NT2/D1 (cell line): ENCODE measurements at regions not wholly inside any gene's neighbourhood (a gene's known extent, or its start where the extent isn't known, plus 50 kb on each side); places are given as distances from the start of the nearest gene placed in this dataset.

Source experiments
- DNase-seq: peaks from one replicate; pipeline ENCODE4 v3.0.0-alpha.2; 2011; ENCODE audit warnings: low read depth, low spot score
- H3K27me3 ChIP-seq: 2 replicates; pipeline ENCODE4 v1.6.0; 2011; ENCODE audit warnings: mild to moderate bottlenecking; ENCODE audit not compliant: insufficient read length, insufficient read depth
- H3K36me3 ChIP-seq: 2 replicates; pipeline ENCODE4 v1.6.1; 2011; ENCODE audit warnings: mild to moderate bottlenecking, low read length, mixed read lengths; ENCODE audit not compliant: insufficient read depth, insufficient read length
- H3K4me1 ChIP-seq: 2 replicates; pipeline ENCODE4 v1.5.1; 2011; ENCODE audit not compliant: insufficient read depth, insufficient read length
- H3K4me3 ChIP-seq: 2 replicates; pipeline ENCODE4 v1.5.1; 2011; ENCODE audit warnings: low read depth; ENCODE audit not compliant: insufficient read length
- H3K9ac ChIP-seq: 2 replicates; pipeline ENCODE4 v1.6.0; 2011; ENCODE audit warnings: low read depth; ENCODE audit not compliant: insufficient read length
- H3K9me3 ChIP-seq: 2 replicates; pipeline ENCODE4 v1.5.1; 2011; ENCODE audit warnings: mild to moderate bottlenecking, low read length; ENCODE audit not compliant: insufficient read depth
- SUZ12 ChIP-seq: IDR thresholded peaks from 2 replicates; pipeline ENCODE4 v1.6.1; 2011; ENCODE audit not compliant: insufficient read length, insufficient read depth; ENCODE audit errors: extremely low read depth
- YY1 ChIP-seq: IDR thresholded peaks from 2 replicates; pipeline ENCODE4 v1.6.1; 2011; ENCODE audit not compliant: insufficient read length, insufficient read depth
- ZNF274 ChIP-seq: IDR thresholded peaks from 2 replicates; pipeline ENCODE4 v1.6.1; 2011; ENCODE audit warnings: mild to moderate bottlenecking, low read depth, low read length

GRCh38 chrX:1911401-1912128 is 296.7 kb downstream of the ASMT start:
- H3K4me3 ChIP-seq: no peak overlapping the region
- peaks cover 23% of the 10 kb centered on the region for H3K27me3 ChIP-seq
- H3K9ac ChIP-seq: no peak overlapping the region
- peaks cover 3% of the 10 kb centered on the region for H3K4me1 ChIP-seq
- no peaks in the 10 kb centered on the region for H3K36me3 ChIP-seq
- TF ChIP-seq ZNF274: no peak
- no peak for TF ChIP-seq SUZ12
- no peak for TF ChIP-seq YY1
- H3K9me3 ChIP-seq: no peaks in the 10 kb centered on the region
- no peak for DNase-seq

GRCh38 chrX:1912193-1912592 is 297.3 kb downstream of the ASMT start:
- Histone ChIP-seq H3K27me3 (peaks cover 23% of the 10 kb centered on the region), H3K4me3 (no peak overlapping the region), H3K9me3 (no peaks in the 10 kb centered on the region), H3K9ac (no peak overlapping the region), H3K36me3 (no peaks in the 10 kb centered on the region), H3K4me1 (peaks cover 3% of the 10 kb centered on the region)
- TF ChIP-seq SUZ12: no peak
- no peak for TF ChIP-seq YY1
- no peak for TF ChIP-seq ZNF274
- no peak for DNase-seq

GRCh38 chrX:1914606-1915365 is 299.9 kb downstream of the ASMT start:
- no peak overlapping the region for H3K4me3 ChIP-seq
- no peaks in the 10 kb centered on the region for H3K36me3 ChIP-seq
- peaks cover 22% of the 10 kb centered on the region for H3K27me3 ChIP-seq
- TF ChIP-seq YY1 (no peak), ZNF274 (no peak), SUZ12 (no peak)
- H3K4me1 ChIP-seq: peaks cover 2% of the 10 kb centered on the region
- no peak for DNase-seq
- H3K9ac ChIP-seq: no peak overlapping the region
- no peaks in the 10 kb centered on the region for H3K9me3 ChIP-seq

- no peak for DNase-seq
- peaks cover 2% of the 10 kb centered on the region for H3K4me1 ChIP-seq
- H3K9ac ChIP-seq: no peak overlapping the region
- no peak overlapping the region for H3K4me3 ChIP-seq
- TF ChIP-seq ZNF274 (no peak), SUZ12 (no peak), YY1 (no peak)
- H3K27me3 ChIP-seq: no peaks in the 10 kb centered on the region
- H3K9me3 ChIP-seq: no peaks in the 10 kb centered on the region
- no peaks in the 10 kb centered on the region for H3K36me3 ChIP-seq
These were observed 303.9 kb downstream of the ASMT start for GRCh38 chrX:1918780-1919179.

- H3K9ac ChIP-seq: no peak overlapping the region
- H3K4me3 ChIP-seq: no peak overlapping the region
- H3K4me1 ChIP-seq: peaks cover 2% of the 10 kb centered on the region
- no peak for TF ChIP-seq SUZ12
- TF ChIP-seq YY1: no peak
- TF ChIP-seq ZNF274: no peak
- no peaks in the 10 kb centered on the region for H3K27me3 ChIP-seq
- no peaks in the 10 kb centered on the region for H3K36me3 ChIP-seq
- H3K9me3 ChIP-seq: no peaks in the 10 kb centered on the region
- peak; percentile 95 for DNase-seq
These were observed 310.2 kb downstream of the ASMT start for GRCh38 chrX:1925053-1925481.

GRCh38 chrX:1928805-1929204 is 313.9 kb downstream of the ASMT start:
- Histone ChIP-seq H3K4me3 (no peak overlapping the region), H3K4me1 (peaks cover 2% of the 10 kb centered on the region), H3K9me3 (no peaks in the 10 kb centered on the region), H3K9ac (no peak overlapping the region), H3K36me3 (no peaks in the 10 kb centered on the region), H3K27me3 (no peaks in the 10 kb centered on the region)
- DNase-seq: peak; percentile 52
- no peak for TF ChIP-seq YY1
- TF ChIP-seq SUZ12: no peak
- TF ChIP-seq ZNF274: no peak

- Histone ChIP-seq H3K27me3 (no peaks in the 10 kb centered on the region), H3K9me3 (no peaks in the 10 kb centered on the region), H3K4me3 (no peak overlapping the region), H3K9ac (no peak overlapping the region), H3K4me1 (peaks cover 2% of the 10 kb centered on the region), H3K36me3 (no peaks in the 10 kb centered on the region)
- no peak for DNase-seq
- TF ChIP-seq ZNF274: no peak
These were observed 317.4 kb downstream of the ASMT start for GRCh38 chrX:1932231-1932630.
